GM12875 (cell line): ENCODE measurements at regions not wholly inside any gene's neighbourhood (a gene's known extent, or its start where the extent isn't known, plus 50 kb on each side); places are given as distances from the start of the nearest gene placed in this dataset.
"Not testable (repeated sequence)": the region's sequence is repeated elsewhere in the genome, so short reads cannot be mapped to it uniquely, and the experiment has no call there.

Experiments used
- H3K4me3 ChIP-seq: one replicate; pipeline ENCODE4 v1.5.1; 2011; ENCODE audit warnings: low read depth, low read length, control low read depth
- TF ChIP-seq, protein P1 (sequence below): IDR thresholded peaks from 2 replicates; pipeline ENCODE4 v1.5.1; 2011; ENCODE audit warnings: low read depth, mild to moderate bottlenecking, control low read depth, inconsistent platforms, low read length, moderate library complexity, borderline replicate concordance; ENCODE audit not compliant: insufficient read depth

DNA sequence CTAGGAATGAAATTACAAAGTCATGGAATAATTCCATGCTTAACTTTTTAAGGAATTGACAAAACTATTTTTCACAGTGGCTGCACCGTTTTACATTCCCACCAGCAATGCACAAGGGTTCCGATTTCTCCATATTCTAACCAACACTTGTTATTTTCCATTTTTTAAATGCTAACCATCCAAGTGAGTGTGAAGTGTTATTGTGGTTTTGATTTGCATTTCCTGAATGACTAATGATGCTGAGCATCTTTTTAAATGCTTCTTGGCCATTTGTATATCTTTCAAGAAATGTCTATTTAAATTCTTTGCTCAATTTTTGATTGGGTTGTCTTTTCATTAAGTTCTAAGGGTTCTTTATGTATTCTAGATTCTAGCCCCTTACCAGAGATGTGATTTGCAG lies 479.5 kb upstream of the SMARCA2 start:
- TF ChIP-seq, protein P1, sequence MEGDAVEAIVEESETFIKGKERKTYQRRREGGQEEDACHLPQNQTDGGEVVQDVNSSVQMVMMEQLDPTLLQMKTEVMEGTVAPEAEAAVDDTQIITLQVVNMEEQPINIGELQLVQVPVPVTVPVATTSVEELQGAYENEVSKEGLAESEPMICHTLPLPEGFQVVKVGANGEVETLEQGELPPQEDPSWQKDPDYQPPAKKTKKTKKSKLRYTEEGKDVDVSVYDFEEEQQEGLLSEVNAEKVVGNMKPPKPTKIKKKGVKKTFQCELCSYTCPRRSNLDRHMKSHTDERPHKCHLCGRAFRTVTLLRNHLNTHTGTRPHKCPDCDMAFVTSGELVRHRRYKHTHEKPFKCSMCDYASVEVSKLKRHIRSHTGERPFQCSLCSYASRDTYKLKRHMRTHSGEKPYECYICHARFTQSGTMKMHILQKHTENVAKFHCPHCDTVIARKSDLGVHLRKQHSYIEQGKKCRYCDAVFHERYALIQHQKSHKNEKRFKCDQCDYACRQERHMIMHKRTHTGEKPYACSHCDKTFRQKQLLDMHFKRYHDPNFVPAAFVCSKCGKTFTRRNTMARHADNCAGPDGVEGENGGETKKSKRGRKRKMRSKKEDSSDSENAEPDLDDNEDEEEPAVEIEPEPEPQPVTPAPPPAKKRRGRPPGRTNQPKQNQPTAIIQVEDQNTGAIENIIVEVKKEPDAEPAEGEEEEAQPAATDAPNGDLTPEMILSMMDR = no peak
- no peak overlapping the region for H3K4me3 ChIP-seq

DNA sequence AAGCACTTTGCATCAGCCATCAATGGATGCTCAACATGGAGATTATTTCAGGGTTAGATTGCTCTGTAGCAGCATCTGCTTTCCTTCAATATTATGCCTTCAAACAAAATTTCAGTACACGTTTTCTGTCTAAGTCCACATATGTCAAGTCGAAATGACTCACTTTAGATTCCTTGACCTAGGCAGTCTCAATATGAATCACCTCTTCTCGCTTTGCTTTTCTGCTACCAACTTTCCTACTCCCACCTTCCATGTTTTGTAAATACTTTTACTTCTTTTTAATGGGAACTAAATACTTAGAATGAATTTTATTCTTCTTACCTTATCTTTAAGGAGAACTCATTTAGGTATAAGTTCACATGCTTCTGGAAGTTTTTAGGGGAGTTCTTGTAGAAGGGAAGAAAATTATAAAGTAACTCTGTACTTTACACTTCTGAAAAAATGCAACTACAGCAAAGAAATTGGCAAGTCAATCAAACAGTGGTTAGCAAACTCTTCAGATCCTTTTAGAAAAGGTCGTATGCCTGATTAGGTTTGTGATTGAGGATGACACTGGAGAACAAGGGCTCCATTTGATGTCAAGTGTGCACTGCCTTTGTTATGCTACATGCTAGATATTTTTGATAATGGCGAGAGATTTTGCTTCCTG lies 478.5 kb upstream of the SMARCA2 start:
- TF ChIP-seq, protein P1 = no peak

DNA sequence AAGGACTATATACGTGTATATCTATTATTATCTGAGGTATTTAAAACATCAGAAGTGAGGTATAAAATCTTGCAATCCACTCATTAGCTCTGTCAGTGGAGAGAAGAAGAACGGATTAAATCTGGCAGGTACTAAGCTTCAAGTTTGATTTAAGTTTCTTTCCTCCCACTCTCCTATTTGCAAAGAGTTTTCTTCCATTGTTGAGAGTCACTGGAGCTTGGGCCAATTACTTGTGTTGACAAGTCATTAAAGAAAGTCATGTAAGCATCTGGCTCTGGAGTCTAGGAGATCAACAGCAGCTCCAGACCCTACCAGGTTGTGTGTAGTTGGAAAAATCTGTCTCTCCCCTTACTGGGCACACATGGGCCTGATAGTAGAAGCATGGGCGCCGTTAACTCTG lies 476.8 kb upstream of the SMARCA2 start:
- no peak overlapping the region for H3K4me3 ChIP-seq
- TF ChIP-seq, protein P1 = no peak

More for the DNA sequence above, 478.5 kb upstream of the SMARCA2 start:
- no peak overlapping the region for H3K4me3 ChIP-seq

DNA sequence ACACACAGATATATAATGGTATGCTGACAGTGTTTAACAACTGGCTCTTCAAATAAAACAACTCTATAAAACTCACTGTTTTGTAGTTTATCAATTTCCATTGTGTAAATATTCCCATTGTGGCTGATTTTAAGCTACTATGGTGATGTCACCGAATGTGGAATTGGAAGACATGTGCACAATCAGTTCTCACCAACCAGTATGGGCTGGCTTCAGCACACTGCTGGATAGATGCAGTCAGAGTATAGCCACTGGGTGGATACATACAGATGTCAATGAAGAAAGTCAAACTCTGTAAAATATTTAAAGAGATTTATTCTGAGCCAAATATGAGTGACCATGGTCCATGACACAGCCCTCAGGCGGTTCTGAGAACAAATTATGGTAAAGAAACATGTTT lies 475.9 kb upstream of the SMARCA2 start:
- TF ChIP-seq, protein P1 = no peak
- no peak overlapping the region for H3K4me3 ChIP-seq

DNA sequence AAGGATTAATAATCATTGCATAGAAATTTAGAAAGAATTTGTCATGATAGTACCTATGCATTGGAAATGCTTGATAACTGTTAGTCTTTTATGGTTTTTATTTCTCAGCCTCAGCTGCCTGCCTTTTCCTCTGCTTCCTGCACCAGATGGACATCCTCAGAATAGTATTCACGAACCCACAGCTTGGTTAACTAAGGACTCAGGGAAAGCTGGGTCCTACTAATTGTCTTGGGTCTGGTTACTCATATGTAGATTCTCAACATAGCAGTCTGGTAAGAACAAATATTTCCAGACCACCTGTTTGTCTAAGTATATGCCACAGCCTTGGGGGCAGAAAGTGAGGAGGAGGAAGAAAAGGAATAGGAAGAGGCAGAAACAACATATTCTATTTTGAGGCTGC lies 464.5 kb upstream of the SMARCA2 start:
- H3K4me3 ChIP-seq = no peak overlapping the region
- TF ChIP-seq, protein P1 = no peak

DNA sequence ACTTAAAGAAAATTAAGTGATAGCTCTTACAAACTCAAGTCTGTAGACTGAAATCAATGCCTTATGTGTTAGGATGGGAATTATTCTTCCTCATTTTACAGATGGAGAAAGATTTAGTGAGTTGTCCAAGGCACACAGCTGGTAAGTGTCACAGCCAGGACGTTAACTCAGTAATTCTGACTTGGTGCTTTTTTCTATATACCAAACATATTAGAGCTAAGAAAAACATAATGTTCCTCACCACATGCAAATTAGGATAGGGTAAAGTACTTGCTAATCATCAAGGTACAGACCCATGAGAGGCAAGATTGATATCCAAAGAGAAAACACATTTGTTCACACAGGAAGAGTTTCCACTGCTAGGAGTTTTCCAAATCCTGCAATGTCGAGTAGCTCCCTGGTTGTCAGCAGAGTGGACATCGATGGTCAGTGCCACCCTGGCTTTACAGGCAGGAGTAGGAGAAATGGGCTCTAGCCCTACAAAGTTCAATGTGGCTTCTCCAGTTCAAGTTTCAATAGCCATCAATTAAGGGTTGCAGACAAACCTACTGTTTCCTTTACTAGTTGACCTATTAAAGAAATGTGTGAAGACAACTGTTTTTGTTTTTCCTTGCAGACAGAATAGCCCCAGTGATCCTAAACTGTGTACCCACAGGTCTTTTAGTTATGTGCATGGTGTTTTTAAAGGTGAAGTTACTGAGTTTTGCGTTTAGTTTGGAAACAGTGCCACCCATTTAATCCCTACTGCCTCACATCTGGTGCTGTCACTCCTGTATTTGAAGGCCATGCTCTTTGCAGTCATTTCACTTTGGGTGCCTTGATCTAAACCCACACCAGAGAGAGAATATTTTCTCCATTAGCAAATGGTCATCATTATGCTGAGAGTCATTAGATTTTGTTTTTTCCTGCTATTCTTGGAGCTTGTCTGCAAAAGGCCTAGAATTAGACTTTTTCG lies 460.8 kb upstream of the SMARCA2 start:
- TF ChIP-seq, protein P1 = no peak
- no peak overlapping the region for H3K4me3 ChIP-seq

DNA sequence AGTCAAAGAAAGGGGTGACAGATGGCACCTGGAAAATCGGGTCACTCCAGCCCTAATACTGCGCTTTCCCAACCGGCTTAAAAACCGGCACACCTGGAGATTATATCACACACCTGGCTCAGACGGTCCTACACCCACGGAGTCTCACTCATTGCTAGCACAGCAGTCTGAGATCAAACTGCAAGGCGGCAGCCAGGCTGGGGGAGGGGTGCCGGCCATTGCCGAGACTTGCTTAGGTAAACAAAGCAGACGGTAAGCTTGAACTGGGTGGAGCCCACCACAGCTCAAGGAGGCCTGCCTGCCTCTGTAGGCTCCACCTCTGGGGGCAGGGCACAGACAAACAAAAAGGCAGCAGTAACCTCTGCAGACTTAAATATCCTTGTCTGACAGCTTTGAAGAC lies 456.5 kb upstream of the SMARCA2 start:
- H3K4me3 ChIP-seq = not testable (repeated sequence)
